MCF 10A (cell line): ENCODE measurements at regions not wholly inside any gene's neighbourhood (a gene's known extent, or its start where the extent isn't known, plus 50 kb on each side); places are given as distances from the start of the nearest gene placed in this dataset.
A peak's percentile ranks its signal among the peaks of the same experiment; 100 is the strongest.

Source experiments
- BruUV-seq: library from RNA; stranded (reverse); fragments of 400-500 nt; replicated peaks from 2 replicates; lab custom pipeline; 2021; lab: Mats Ljungman, UMichigan
- CTCF ChIA-PET: fragments of 300-600 bp; sonication (Branson Sonifier 250); formaldehyde crosslinking; extraction: SDS; loops from one replicate; lab custom pipeline; 2021; ENCODE audit warnings: antibody characterized with exemption, inconsistent platforms; lab: Yijun Ruan, JAX
- POLR2A ChIA-PET: fragments of 300-600, 350-650 bp; sonication (Branson Sonifier 250); formaldehyde crosslinking; extraction: SDS; loops from one replicate; lab custom pipeline; 2020; ENCODE audit warnings: antibody characterized with exemption, inconsistent platforms; lab: Yijun Ruan, JAX
- DNase-seq: peaks from one replicate; pipeline ENCODE4 v3.0.0-alpha.2; 2018; ENCODE audit not compliant: unreplicated experiment
- H3K27ac Mint-ChIP-seq: one replicate; pipeline ENCODE4 v1.8.0; 2022; ENCODE audit warnings: mild to moderate bottlenecking, low read depth, mixed read lengths; ENCODE audit not compliant: unreplicated experiment
- H3K27me3 Mint-ChIP-seq: one replicate; pipeline ENCODE4 v1.8.0; 2022; ENCODE audit warnings: mixed read lengths; ENCODE audit not compliant: insufficient read depth, unreplicated experiment
- H3K36me3 Mint-ChIP-seq: one replicate; pipeline ENCODE4 v1.8.0; 2022; ENCODE audit warnings: mild to moderate bottlenecking, moderate library complexity, mixed read lengths; ENCODE audit not compliant: insufficient read depth, unreplicated experiment
- H3K4me1 Mint-ChIP-seq: one replicate; pipeline ENCODE4 v1.8.0; 2022; ENCODE audit warnings: mixed read lengths; ENCODE audit not compliant: insufficient read depth, unreplicated experiment
- H3K4me3 Mint-ChIP-seq: one replicate; pipeline ENCODE4 v1.8.0; 2022; ENCODE audit warnings: mild to moderate bottlenecking, moderate library complexity, mixed read lengths; ENCODE audit not compliant: unreplicated experiment
- H3K9me3 Mint-ChIP-seq: one replicate; pipeline ENCODE4 v1.8.0; 2022; ENCODE audit warnings: mixed read lengths; ENCODE audit not compliant: unreplicated experiment
- CTCF ChIP-seq: fragments of 200-600 bp; IDR thresholded peaks from one replicate; pipeline ENCODE4 v1.8.0; 2022; ENCODE audit warnings: antibody characterized with exemption, mild to moderate bottlenecking; ENCODE audit not compliant: unreplicated experiment
- intact Hi-C: fragments of 100-400 bp; cut with micrococcal nuclease; formaldehyde crosslinking; loops from 2 replicates; pipeline ENCODE4 v1.14.1; 2022

GRCh38 chr2:64336171-64336570 is 117.8 kb upstream of the LGALSL start:
- H3K4me1 Mint-ChIP-seq: no peaks in the 10 kb centered on the region
- intact Hi-C loops: no loop called here
- H3K27me3 Mint-ChIP-seq: no peaks in the 10 kb centered on the region
- H3K9me3 Mint-ChIP-seq: no peaks in the 10 kb centered on the region
- H3K36me3 Mint-ChIP-seq: no peaks in the 10 kb centered on the region
- no peak overlapping the region for H3K27ac Mint-ChIP-seq
- no peak for TF ChIP-seq CTCF
- ChIA-PET CTCF (interaction anchor here (0.6 to 1.4 kb wide), 5 partner anchors 10 to 571 kb away, joined by 3 to 4 read pairs (median 3); no protein-coding TSS in a partner anchor), POLR2A (interaction anchor here (0.5 kb wide), 1 partner anchor 75 kb away, joined by 3 read pairs; no protein-coding TSS in a partner anchor)
- BruUV-seq: no TSS peak
- H3K4me3 Mint-ChIP-seq: no peak overlapping the region
- DNase-seq: no peak

GRCh38 chr2:64337314-64337713 is 116.6 kb upstream of the LGALSL start:
- Mint-ChIP-seq H3K4me1 (no peaks in the 10 kb centered on the region), H3K27me3 (no peaks in the 10 kb centered on the region), H3K4me3 (no peak overlapping the region), H3K9me3 (no peaks in the 10 kb centered on the region), H3K27ac (no peak overlapping the region), H3K36me3 (no peaks in the 10 kb centered on the region)
- intact Hi-C loops: no loop called here
- BruUV-seq: no TSS peak
- POLR2A ChIA-PET: no interaction called here
- no peak for TF ChIP-seq CTCF
- no peak for DNase-seq
- CTCF ChIA-PET: interaction anchor here (0.9 to 1.2 kb wide), 2 partner anchors 151 kb away, joined by 3 to 4 read pairs; no protein-coding TSS in a partner anchor

GRCh38 chr2:64338108-64338507 is 115.9 kb upstream of the LGALSL start:
- intact Hi-C loops: no loop called here
- ChIA-PET CTCF (interaction anchor here (0.9 to 1.6 kb wide), 2 partner anchors 10 to 150 kb away, joined by 3 to 4 read pairs; no protein-coding TSS in a partner anchor), POLR2A (no interaction called here)
- no peak overlapping the region for H3K4me3 Mint-ChIP-seq
- TF ChIP-seq CTCF: no peak
- no peak overlapping the region for H3K27ac Mint-ChIP-seq
- no peaks in the 10 kb centered on the region for H3K4me1 Mint-ChIP-seq
- no TSS peak for BruUV-seq
- no peaks in the 10 kb centered on the region for H3K27me3 Mint-ChIP-seq
- no peak for DNase-seq
- H3K9me3 Mint-ChIP-seq: no peaks in the 10 kb centered on the region
- no peaks in the 10 kb centered on the region for H3K36me3 Mint-ChIP-seq

GRCh38 chr2:64338910-64339500 is 115.0 kb upstream of the LGALSL start:
- peak; percentile 55 for DNase-seq
- POLR2A ChIA-PET: no interaction called here
- no TSS peak for BruUV-seq

More at GRCh38 chr2:64338910-64339500, 115.0 kb upstream of the LGALSL start:
- intact Hi-C loops: no loop called here
- CTCF ChIA-PET: interaction anchor here (0.9 to 1.6 kb wide), 4 partner anchors 9 to 149 kb away, joined by 3 to 7 read pairs (median 3); no protein-coding TSS in a partner anchor
- Mint-ChIP-seq H3K27me3 (no peaks in the 10 kb centered on the region), H3K9me3 (no peaks in the 10 kb centered on the region), H3K36me3 (no peaks in the 10 kb centered on the region), H3K27ac (no peak overlapping the region), H3K4me1 (no peaks in the 10 kb centered on the region), H3K4me3 (no peak overlapping the region)
- no peak for TF ChIP-seq CTCF
